ENCODE measurements at regions not wholly inside any gene's neighbourhood (a gene's known extent, or its start where the extent isn't known, plus 50 kb on each side); places are given as distances from the start of the nearest gene placed in this dataset.

DNA sequence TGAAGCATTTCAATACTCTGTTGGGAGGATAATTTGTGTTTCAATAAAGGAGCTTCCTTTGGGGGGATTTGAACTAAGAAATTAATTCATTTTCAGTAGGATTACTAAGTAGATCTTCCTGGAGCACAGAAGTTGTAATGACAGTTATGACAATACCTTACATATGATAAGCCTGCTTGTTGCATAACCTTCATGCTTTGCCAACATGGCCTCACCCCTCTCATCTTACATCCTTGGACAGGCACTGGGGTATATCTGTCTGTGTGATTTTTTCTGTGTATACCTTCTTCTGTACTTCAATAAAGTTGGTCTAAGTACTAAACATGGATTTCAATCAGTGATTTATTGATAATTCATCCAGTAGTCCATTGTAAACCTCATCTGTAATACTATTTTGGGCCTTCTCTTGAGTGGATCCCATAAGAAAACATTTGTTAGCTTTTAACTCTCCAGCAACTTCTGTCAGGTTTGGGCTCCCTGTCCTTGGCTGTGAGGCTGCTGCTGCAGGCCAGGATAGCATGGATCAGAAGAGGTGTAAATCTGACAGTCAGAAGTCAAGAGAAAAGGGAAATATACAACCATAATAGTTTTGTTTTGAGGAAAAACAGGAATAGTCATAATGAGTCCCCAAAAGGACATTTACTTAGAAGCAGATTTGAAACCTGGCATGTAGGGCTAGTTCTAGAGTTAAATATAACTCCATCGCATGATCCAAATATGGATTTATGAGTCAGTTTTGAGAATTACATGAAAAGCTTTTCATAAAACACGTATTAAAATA lies 422.2 kb downstream of the KLF5 start:
- H3K27ac Mint-ChIP-seq = no peak overlapping the region
- DNase-seq (ENCODE audit: low spot score in 2 of 2, unreplicated experiment in 2 of 2) = no peak
- H3K36me3 Mint-ChIP-seq = no peaks in the 10 kb centered on the region
- no peaks in the 10 kb centered on the region for H3K27me3 Mint-ChIP-seq (ENCODE audit: low read depth)
- H3K9me3 Mint-ChIP-seq = no peaks in the 10 kb centered on the region
- H3K4me1 Mint-ChIP-seq = peaks cover 13% of the 10 kb centered on the region
- no peak overlapping the region for H3K4me3 Mint-ChIP-seq
- TF ChIP-seq, protein P1, sequence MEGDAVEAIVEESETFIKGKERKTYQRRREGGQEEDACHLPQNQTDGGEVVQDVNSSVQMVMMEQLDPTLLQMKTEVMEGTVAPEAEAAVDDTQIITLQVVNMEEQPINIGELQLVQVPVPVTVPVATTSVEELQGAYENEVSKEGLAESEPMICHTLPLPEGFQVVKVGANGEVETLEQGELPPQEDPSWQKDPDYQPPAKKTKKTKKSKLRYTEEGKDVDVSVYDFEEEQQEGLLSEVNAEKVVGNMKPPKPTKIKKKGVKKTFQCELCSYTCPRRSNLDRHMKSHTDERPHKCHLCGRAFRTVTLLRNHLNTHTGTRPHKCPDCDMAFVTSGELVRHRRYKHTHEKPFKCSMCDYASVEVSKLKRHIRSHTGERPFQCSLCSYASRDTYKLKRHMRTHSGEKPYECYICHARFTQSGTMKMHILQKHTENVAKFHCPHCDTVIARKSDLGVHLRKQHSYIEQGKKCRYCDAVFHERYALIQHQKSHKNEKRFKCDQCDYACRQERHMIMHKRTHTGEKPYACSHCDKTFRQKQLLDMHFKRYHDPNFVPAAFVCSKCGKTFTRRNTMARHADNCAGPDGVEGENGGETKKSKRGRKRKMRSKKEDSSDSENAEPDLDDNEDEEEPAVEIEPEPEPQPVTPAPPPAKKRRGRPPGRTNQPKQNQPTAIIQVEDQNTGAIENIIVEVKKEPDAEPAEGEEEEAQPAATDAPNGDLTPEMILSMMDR (IDR thresholded peaks at IDR 0.05; ENCODE audit: unreplicated experiment) = no peak

DNA sequence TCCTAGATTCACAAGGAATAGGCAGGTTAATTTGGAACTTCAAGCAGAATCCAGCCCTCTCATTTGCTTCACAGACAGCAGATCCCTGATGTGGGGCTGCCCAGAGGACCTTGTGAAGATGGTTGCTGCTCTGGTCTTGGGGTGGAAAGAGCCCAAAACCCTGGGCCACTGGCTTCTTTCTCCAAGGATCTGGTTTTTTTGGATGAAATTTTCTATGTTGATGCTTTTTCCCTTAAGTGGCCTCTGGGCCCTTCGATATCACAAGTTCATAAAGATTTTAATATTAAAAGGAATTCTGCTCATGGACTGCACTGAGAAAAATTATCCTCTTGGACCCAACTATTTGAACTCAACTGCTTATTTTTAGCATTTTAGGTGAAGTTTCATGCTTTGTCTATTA lies 421.1 kb downstream of the KLF5 start:
- no peak overlapping the region for H3K4me3 Mint-ChIP-seq
- H3K36me3 Mint-ChIP-seq = no peaks in the 10 kb centered on the region
- H3K4me1 Mint-ChIP-seq = peaks cover 9% of the 10 kb centered on the region
- TF ChIP-seq, protein P1 (IDR thresholded peaks at IDR 0.05; ENCODE audit: unreplicated experiment) = no peak
- no peaks in the 10 kb centered on the region for H3K27me3 Mint-ChIP-seq (ENCODE audit: low read depth)
- H3K9me3 Mint-ChIP-seq = no peaks in the 10 kb centered on the region
- no peak for DNase-seq (ENCODE audit: low spot score in 2 of 2, unreplicated experiment in 2 of 2)
- H3K27ac Mint-ChIP-seq = no peak overlapping the region

DNA sequence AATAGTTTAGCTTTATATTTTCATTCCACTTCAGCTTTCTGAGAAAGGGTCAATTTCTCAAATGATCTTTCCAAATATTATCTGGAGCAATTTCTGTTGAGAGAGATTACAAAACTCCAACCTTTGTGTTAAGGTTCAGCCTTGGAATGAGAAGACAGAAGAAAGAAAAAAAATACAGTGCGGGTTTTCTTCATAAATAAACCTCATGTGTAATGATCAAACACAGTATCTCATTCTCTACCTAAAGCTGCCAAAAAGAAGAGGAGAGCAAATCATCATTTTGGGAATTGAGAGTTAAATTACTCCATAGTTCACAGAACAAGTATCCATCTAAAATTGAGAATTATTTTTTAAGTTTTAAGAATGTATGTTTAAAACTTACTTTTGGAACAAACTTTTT lies 420.5 kb downstream of the KLF5 start:
- no peaks in the 10 kb centered on the region for H3K9me3 Mint-ChIP-seq
- no peak for DNase-seq (ENCODE audit: low spot score in 2 of 2, unreplicated experiment in 2 of 2)
- no peaks in the 10 kb centered on the region for H3K27me3 Mint-ChIP-seq (ENCODE audit: low read depth)
- no peak overlapping the region for H3K27ac Mint-ChIP-seq
- H3K4me1 Mint-ChIP-seq = peaks cover 7% of the 10 kb centered on the region
- TF ChIP-seq, protein P1 (IDR thresholded peaks at IDR 0.05; ENCODE audit: unreplicated experiment) = no peak
- no peak overlapping the region for H3K4me3 Mint-ChIP-seq
- no peaks in the 10 kb centered on the region for H3K36me3 Mint-ChIP-seq

DNA sequence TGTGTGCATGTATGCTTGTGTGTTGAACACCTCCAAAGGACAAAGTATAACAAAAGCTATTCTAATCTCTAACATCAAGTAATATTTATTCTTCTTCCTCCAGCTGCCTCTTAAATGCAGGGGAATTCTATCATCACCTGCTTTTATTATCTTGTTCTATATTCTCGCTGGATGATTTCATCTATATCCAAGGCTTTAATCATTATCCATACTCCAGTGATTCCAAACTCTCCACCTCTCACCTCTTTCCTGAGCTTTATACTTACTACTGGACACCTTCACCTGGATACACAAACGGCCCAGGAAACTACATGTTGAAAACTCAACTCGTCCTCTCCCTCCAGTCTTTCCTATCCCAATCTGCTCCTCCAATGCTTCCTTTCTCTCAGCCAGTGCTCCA lies 418.6 kb downstream of the KLF5 start:
- TF ChIP-seq, protein P1 (IDR thresholded peaks at IDR 0.05; ENCODE audit: unreplicated experiment) = no peak
- peaks cover 7% of the 10 kb centered on the region for H3K4me1 Mint-ChIP-seq

DNA sequence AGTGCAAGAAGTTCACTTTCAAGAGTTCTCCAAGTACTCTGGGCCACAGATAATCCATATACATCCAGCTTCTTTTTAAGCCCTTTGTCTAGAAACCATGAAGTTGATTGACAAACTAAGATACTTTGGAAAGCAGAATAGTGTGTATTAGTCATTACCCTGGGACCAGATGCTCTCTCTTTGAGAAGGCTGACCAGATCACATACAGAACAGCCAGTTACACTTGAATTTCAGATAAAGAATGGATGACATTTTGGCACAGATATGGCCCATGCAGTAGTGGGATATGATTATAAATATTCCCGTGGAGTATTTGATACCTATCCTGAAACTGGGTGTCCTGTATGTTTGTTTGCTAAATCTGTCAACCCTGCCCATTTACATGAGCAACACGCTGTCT lies 414.2 kb downstream of the KLF5 start:
- H3K9me3 Mint-ChIP-seq = peaks cover 15% of the 10 kb centered on the region
- H3K27ac Mint-ChIP-seq = no peak overlapping the region
- no peaks in the 10 kb centered on the region for H3K27me3 Mint-ChIP-seq (ENCODE audit: low read depth)
- H3K4me3 Mint-ChIP-seq = no peak overlapping the region
- no peaks in the 10 kb centered on the region for H3K4me1 Mint-ChIP-seq
- DNase-seq (ENCODE audit: low spot score in 2 of 2, unreplicated experiment in 2 of 2) = no peak
- H3K36me3 Mint-ChIP-seq = peaks cover 4% of the 10 kb centered on the region
- TF ChIP-seq, protein P1 (IDR thresholded peaks at IDR 0.05; ENCODE audit: unreplicated experiment) = no peak

More for the DNA sequence above, 418.6 kb downstream of the KLF5 start:
- Mint-ChIP-seq H3K36me3 (no peaks in the 10 kb centered on the region), H3K4me3 (no peak overlapping the region), H3K9me3 (no peaks in the 10 kb centered on the region), H3K27me3 (ENCODE audit: low read depth) (no peaks in the 10 kb centered on the region), H3K27ac (no peak overlapping the region)
- no peak for DNase-seq (ENCODE audit: low spot score in 2 of 2, unreplicated experiment in 2 of 2)

Measured in mesothelial cell of epicardium (in vitro differentiated cells).